ENCODE measurements at regions not wholly inside any gene's neighbourhood (a gene's known extent, or its start where the extent isn't known, plus 50 kb on each side); places are given as distances from the start of the nearest gene placed in this dataset.
"Not testable (repeated sequence)": the region's sequence is repeated elsewhere in the genome, so short reads cannot be mapped to it uniquely, and the experiment has no call there.

DNA sequence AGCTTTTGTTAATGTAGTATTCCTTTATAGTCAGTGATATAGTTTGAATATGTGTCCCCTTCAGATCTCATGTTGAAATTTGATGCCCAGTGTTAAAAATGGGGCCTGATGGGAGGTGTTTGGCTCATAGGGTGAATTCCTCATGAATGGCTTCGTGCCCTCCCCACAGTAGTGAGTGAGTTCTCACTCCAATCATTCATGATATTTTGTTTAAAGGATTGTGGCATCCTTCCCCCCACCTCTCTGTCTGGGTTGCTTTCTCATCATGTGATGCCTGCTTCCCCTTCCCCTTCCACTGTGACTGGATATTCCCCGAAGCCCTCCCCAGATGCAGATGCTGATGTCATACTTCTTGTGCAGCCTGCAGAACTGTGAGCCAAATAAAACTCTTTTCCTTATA is 649.8 kb upstream of the NR2F2 start:
- no peak for DNase-seq

GRCh38 chr15:95681836-95682544 is 648.5 kb upstream of the NR2F2 start:
- DNase-seq, result no peak

- no peak for DNase-seq
Observed at GRCh38 chr15:95684126-95684525, 646.4 kb upstream of the NR2F2 start.

DNA sequence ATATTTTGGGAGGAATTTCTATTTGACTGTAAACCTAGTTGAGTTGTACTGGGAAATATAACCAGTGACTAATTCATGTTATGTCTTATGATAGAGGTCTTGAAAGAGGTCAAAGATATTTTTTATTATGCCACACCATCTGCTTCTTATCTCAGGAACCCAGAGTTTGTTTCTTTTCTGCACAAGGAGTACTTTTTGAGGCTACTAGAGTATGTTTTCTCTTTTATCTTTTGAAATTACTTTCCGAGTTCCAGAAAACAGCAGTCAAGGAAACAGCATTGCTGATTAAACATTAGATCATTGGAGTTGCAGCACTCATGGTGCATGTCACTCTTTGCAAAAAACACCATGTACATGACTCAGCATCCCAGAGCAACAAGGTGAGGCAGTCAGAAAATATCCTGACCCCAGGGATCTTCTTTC is 645.8 kb upstream of the NR2F2 start:
- no peak for DNase-seq

GRCh38 chr15:95687061-95687460 is 643.4 kb upstream of the NR2F2 start:
- DNase-seq, result no peak

DNA sequence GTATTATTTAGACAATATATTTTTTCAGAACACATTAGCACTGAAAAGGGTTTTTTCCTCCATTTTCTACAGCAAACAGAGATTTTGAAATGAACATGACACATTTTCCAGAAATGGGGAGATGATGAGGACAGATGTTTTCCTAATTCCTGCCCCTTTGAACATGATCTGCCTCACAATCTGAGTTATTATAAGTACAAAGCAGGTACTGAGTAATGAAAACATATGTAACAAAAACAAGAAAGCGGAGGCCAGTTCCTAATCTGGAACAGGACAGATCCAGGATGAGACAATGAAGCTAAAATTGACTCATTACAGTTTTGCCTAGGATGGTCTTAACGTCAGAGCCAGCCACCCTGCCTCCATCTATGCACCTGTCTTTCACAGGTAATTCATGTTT is 642.8 kb upstream of the NR2F2 start:
- DNase-seq, result no peak

DNA sequence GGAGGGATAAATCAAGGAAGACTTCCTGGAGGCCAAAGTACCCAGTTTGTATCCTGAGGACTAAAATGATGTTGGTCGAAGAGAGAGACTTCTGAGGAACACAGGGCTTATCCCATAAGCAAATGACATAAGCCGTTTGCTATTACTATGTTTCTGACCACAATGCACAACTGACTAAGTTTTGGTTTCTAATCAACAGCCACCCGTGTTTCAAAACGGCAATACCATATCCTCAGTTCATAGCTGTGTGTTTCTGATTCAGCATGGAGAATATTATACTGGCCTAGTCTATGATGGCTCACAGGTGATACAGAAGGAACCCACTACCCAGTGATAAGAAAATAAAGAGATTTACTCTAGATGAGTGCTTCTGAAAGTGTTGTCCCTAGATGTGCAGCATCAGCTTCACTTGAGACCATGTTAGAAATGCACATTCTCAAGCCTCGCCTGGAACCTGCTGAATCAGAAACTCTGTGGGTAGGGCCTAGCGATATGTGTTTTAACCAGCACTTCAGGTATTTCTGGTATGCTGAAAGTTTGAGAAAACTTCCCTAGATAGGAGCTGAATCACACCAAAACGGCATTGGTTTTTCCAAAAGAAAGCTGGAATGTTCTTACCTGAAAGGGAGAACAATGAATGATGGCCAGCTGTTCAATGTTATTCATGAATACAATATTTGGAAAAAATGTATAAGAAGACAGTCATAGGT is 639.7 kb upstream of the NR2F2 start:
- DNase-seq, result no peak

DNA sequence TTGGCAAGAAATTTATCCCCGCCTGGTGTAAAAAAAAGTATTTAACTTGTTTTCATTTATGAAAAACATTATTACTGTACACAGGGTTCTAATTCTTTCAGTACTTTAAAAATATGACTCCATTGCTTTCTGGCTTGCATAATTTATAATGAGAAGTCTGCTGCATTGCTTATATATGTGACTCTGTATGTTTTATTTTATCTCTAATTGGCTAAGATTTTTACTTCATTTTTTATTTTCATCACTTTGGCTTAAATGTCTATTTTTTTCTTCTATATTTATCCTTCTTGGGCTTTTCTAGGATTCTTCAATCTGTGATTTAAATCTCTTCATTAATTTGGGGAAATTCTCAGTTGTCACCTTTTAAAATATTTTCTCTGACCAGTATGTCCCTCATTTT is 636.6 kb upstream of the NR2F2 start:
- no peak for DNase-seq

DNA sequence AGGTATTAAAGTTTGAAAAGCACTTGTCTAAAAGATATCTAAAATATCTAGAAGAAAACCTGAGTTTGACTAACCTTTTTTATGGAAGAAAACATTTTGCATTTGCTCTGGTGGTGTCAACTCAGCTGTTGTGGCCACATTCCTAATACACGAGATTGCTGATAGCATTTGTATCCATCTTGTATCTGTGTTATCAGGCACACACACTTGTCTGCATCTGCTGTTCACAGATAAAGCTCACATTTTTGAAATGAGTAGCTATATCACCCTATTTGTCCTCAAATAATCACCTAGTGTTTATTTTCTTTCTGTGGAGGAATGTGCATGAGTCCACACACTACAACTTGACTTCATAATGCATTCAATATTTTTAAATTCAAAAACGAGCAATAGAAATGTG is 632.3 kb upstream of the NR2F2 start:
- DNase-seq, result no peak

DNA sequence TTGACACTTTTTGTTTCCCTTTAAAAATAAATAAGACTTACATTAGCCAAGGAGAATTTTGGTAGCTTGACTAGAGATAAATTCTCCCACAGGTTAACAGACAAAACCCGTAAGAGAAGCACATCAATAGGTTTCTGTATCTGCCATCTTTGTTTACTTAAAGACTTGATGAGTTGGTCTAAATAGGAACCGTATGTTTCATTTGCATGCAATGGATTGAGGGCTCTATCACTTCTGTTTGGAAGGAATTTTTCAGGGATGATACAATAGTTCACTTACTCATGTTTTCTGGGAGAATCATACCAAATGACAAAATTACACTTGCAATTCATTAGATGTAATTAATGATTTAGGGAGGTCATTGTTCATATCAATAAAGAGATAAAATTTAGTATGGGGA is 631.5 kb upstream of the NR2F2 start:
- no peak for DNase-seq

DNA sequence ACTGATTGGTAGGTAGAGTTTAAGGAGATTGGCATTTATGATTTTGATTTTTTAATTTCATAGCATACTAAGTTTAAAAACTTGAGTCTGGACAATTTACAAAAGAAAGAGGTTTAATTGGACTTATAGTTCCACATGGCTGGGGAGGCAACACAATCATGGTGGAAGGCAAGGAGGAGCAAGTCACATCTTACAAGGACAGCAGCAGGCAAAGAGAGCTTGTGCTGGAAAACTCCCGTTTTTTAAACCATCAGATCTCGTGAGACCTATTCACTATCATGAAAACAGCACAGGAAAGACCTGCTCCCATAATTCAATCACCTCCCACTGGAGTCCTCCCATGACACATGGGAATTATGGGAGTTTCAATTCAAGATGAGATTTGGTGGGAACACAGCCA is 630.9 kb upstream of the NR2F2 start:
- no peak for DNase-seq

GRCh38 chr15:95700692-95701091 is 629.8 kb upstream of the NR2F2 start:
- DNase-seq, result not testable (repeated sequence)

DNA sequence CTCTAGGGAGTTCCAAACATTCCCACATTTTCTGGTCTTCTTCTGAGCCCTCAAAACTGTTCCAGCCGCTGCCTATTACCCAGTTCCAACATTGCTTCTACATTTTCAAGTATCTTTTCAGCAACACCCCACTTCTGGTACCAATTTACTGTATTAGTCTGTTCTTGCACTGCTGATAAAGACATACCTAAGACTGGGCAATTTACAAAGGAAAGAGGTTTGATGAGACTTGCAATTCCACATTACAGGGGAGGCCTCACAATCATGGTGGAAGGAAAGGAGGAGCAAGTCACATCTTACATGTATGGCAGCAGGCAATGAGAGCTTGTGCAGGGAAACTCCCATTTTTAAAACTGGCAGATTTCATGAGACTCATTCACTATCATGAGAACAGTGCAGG is 629.1 kb upstream of the NR2F2 start:
- DNase-seq, result no peak

GRCh38 chr15:95709959-95710695 is 620.4 kb upstream of the NR2F2 start:
- DNase-seq, result no peak

DNA sequence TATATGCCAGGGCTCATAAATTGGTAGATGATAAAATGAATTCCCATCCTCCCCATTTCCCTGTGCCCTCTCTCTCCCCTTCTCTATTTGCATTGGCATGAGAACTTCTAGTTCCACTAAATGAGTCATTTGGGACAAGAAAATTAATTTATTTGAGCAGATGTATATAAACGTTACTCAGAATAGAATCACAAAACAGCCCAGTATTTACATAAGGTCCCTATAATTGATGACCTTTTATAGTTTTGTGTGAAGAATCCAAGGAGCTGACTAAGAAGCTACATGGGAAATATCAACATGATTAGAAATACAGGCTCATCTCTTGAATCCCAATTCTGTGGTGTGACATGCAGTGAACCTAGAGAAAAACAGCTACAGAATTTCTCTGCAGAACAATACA is 617.7 kb upstream of the NR2F2 start:
- DNase-seq, result no peak

- no peak for DNase-seq
Observed at GRCh38 chr15:95713324-95713723, 617.2 kb upstream of the NR2F2 start.

DNA sequence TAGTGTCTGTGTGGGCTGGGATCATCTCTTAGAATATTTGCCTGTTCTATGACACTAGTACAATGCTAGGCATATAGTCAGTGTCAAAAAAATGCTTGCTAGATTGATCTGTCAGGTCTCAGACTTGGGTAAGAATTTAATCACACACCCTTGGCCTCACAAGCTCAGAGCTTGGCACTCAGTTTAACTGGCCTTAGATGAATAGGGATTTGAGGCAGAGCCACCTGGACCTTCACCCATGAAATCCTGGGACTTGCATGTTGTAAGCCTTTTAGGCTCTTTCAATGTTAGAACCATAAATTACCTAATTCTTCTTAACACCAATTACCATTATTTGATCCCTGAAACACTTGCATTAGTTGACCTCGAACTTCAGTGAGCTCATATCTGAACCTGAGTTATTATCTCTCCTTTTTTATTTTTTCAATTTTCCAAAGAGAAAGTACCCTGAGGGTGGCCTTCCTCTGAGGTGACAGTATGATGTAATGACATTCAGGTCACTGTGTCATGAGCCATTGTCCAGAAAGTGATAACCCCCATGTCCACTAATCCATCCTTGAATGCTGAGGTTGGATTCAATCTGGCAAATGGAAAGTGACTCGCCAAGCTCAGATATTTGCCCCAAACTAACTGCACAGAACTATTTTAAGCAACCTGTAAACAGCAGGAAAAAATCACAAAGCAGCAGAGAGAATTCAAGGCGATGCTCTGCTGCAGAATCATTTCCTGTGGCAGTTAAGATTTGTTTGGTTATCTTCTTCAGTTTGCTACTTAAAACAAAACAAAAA is 615.2 kb upstream of the NR2F2 start:
- no peak for DNase-seq

DNA sequence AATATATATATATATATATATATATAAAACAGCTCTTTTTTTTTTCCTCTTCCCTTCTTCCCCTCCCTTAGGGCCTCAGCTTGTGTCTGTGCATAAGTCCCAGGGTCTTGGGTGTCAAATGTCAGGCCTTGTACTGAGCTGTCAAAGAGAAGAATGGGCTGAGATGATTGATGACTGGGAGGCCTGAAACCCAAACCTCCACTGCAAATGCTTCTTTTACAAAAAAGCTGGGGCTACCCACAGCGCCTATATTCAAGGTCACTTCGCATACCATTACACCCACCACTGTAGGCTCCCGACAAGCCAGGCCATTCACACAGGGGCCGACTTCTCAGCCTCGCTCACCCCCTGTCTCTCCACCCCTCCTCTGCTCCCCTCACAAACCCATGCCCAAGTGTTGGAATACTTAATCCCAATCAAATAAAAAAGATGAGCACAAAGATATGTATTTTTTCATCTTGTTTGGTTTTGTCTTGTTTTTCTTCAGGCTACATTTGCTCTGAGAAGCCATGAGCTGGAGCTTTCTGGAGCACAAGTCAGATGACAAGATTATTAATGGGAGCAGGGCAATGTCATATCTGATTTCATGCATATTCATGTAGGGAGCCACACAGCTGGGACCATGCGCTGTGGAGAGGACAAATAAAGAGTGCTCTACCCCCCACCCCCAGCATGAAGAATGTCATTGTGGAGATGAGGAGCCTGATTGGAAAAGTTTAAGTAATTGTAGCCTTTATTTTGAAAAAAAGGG is 614.4 kb upstream of the NR2F2 start:
- no peak for DNase-seq

GRCh38 chr15:95716708-95717107 is 613.8 kb upstream of the NR2F2 start:
- DNase-seq, result no peak

DNA sequence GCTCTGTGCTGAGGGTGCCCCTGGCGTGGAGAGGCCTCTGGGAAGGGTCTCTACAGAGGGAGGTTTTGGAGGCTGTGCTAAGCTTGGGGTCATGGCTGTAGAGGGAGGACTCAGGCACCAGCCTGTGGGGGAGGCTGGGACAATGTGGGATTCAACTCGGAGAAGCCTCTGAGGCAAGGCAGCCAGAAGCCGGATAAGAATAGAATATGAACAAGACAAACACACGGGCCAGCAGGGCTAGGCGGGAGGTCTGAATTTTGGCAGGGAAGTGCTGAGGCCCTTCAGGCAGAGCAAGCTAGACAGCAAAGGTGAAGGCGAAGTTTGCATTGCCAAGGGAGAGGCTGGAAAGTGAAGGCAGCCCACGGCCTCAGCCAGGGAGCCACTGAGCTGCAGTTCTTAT is 612.1 kb upstream of the NR2F2 start:
- no peak for DNase-seq

DNA sequence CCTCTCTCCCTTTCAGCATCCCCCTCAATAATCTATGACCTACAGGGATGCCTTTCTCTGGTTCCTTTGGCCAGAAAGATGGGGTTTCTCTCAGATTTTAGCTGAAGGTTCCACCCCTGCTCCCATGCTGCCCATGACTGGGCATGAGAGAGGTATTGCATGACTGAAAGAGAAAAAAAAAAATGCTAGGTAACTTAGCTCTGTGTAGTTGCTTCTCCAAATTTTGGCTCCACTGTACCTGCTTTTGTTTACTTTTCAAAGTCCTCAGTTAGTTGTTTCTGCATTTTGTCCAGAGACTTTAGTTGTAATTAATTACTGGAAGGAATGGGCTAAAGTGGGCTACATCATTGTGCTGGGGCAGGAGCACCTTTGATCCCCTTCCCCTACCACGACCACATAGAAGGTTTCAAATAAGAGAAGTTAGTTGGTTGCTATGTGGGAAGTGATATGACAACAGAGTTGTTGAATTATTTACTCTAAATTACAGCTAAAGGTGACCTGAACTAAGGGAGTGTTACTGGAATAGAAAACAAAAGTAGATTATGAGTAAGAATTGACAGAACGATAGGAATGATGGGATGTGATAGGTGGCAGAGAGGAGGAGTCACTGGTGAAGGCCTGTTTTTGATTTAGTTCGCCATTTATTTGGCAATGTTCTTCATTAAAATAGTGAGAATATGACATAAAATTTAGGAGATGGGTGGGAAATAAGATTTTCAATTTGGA is 605.4 kb upstream of the NR2F2 start:
- no peak for DNase-seq

GRCh38 chr15:95726891-95727290 is 603.6 kb upstream of the NR2F2 start:
- no peak for DNase-seq

Data from NCI-H146 (cell line).